OCI-LY1 (cell line): ENCODE measurements at regions not wholly inside any gene's neighbourhood (a gene's known extent, or its start where the extent isn't known, plus 50 kb on each side); places are given as distances from the start of the nearest gene placed in this dataset.

Source experiments
- H2AFZ ChIP-seq: fragments of 200-600 bp; sonication (generic), shearing (Covaris generic); 2 replicates; pipeline ENCODE4 v1.6.0; 2014; ENCODE audit warnings: antibody characterized with exemption, mild to moderate bottlenecking, low read length
- H3F3A ChIP-seq: fragments of 200-600 bp; sonication (generic), shearing (Covaris generic); 2 replicates; pipeline ENCODE4 v1.6.0; 2014; ENCODE audit warnings: mild to moderate bottlenecking, antibody characterized with exemption, low read length, moderate library complexity; ENCODE audit not compliant: insufficient read depth
- H3K27ac ChIP-seq: fragments of 200-600 bp; sonication (generic); 2 replicates; pipeline ENCODE4 v1.5.1; 2014; ENCODE audit warnings: low read length, mixed run types, mild to moderate bottlenecking, low read depth; ENCODE audit not compliant: poor library complexity, severe bottlenecking
- H3K27me3 ChIP-seq: fragments of 200-600 bp; sonication (generic); 2 replicates; pipeline ENCODE4 v1.6.0; 2014; ENCODE audit warnings: antibody characterized with exemption, mild to moderate bottlenecking, low read length, moderate library complexity; ENCODE audit not compliant: insufficient read depth
- H3K36me3 ChIP-seq: fragments of 200-600 bp; sonication (generic); 2 replicates; pipeline ENCODE4 v1.6.1; 2014; ENCODE audit warnings: mild to moderate bottlenecking, antibody characterized with exemption, low read length, moderate library complexity, mixed read lengths; ENCODE audit not compliant: insufficient read depth
- H3K4me1 ChIP-seq: fragments of 200-600 bp; sonication (generic); 2 replicates; pipeline ENCODE4 v1.5.1; 2014; ENCODE audit warnings: mild to moderate bottlenecking, low read length, moderate library complexity; ENCODE audit not compliant: insufficient read depth, severe bottlenecking
- H3K4me2 ChIP-seq: fragments of 200-600 bp; sonication (generic), shearing (Covaris generic); 2 replicates; pipeline ENCODE4 v1.6.1; 2014; ENCODE audit warnings: low read length
- H3K4me3 ChIP-seq: fragments of 200-600 bp; sonication (generic); 2 replicates; pipeline ENCODE4 v1.5.1; 2014; ENCODE audit warnings: low read length, low read depth, mild to moderate bottlenecking, mixed read lengths; ENCODE audit not compliant: poor library complexity, severe bottlenecking
- H3K79me2 ChIP-seq: fragments of 200-600 bp; shearing (Covaris generic); 2 replicates; pipeline ENCODE4 v1.6.1; 2016; ENCODE audit warnings: mixed run types, low read length, mixed read lengths; ENCODE audit not compliant: insufficient read depth
- H3K9ac ChIP-seq: fragments of 200-600 bp; sonication (generic), shearing (Covaris generic); 2 replicates; pipeline ENCODE4 v1.6.1; 2014; ENCODE audit warnings: mild to moderate bottlenecking, low read length, mixed read lengths
- H3K9me2 ChIP-seq: fragments of 200-600 bp; sonication (generic), shearing (Covaris generic); 2 replicates; pipeline ENCODE4 v1.6.1; 2014; ENCODE audit warnings: low read depth, mild to moderate bottlenecking, low read length, mixed read lengths
- H3K9me3 ChIP-seq: fragments of 200-600 bp; shearing (Covaris generic); 2 replicates; pipeline ENCODE4 v1.6.1; 2014; ENCODE audit warnings: low read length, mixed read lengths
- H4K20me1 ChIP-seq: fragments of 200-600 bp; sonication (generic), shearing (Covaris generic); 2 replicates; pipeline ENCODE4 v1.6.0; 2016; ENCODE audit warnings: mild to moderate bottlenecking, low read length; ENCODE audit not compliant: insufficient read depth
- EZH2 ChIP-seq: fragments of 200-600 bp; sonication (generic), shearing (Covaris generic); IDR thresholded peaks from 2 replicates; pipeline ENCODE4 v1.8.0; 2017; ENCODE audit warnings: borderline replicate concordance, mixed run types, mild to moderate bottlenecking, antibody characterized with exemption, low read length, moderate library complexity, mixed read lengths
- TF ChIP-seq, protein P1 (sequence below): fragments of 200-600 bp; sonication (generic), shearing (Covaris generic); IDR thresholded peaks from 2 replicates; pipeline ENCODE4 v1.5.1; 2017; ENCODE audit warnings: mild to moderate bottlenecking, antibody characterized with exemption, low read length, moderate library complexity, mixed read lengths

DNA sequence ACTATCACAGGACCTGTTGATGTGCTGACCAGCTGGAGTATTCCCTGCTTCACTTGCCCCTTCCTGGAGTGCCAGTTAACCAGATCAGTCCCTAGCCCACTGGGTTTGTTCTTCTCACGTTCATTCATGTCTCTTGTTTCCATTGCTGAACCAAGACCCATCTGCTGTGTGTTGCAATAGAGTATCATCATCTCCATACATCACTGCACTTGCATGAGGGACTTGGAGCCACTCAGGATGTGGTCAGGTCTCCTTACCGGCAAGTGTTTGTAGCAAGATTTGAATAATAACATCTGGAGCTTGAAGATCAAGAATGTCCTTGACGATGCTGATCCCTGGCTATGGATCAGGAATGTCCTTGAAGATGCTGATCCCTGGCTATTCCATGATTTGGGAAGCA is 358.6 kb downstream of the IRX1 start:
- TF ChIP-seq, protein P1, sequence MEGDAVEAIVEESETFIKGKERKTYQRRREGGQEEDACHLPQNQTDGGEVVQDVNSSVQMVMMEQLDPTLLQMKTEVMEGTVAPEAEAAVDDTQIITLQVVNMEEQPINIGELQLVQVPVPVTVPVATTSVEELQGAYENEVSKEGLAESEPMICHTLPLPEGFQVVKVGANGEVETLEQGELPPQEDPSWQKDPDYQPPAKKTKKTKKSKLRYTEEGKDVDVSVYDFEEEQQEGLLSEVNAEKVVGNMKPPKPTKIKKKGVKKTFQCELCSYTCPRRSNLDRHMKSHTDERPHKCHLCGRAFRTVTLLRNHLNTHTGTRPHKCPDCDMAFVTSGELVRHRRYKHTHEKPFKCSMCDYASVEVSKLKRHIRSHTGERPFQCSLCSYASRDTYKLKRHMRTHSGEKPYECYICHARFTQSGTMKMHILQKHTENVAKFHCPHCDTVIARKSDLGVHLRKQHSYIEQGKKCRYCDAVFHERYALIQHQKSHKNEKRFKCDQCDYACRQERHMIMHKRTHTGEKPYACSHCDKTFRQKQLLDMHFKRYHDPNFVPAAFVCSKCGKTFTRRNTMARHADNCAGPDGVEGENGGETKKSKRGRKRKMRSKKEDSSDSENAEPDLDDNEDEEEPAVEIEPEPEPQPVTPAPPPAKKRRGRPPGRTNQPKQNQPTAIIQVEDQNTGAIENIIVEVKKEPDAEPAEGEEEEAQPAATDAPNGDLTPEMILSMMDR: no peak
- TF ChIP-seq EZH2: no peak
- Histone ChIP-seq H2AFZ (no peak overlapping the region), H3K9me3 (no peaks in the 10 kb centered on the region), H3K4me3 (no peak overlapping the region), H3K9me2 (no peaks in the 10 kb centered on the region), H3K36me3 (no peaks in the 10 kb centered on the region), H3K9ac (no peak overlapping the region), H3K27ac (no peak overlapping the region), H3K79me2 (no peaks in the 10 kb centered on the region), H3K4me1 (no peaks in the 10 kb centered on the region), H3F3A (no peaks in the 10 kb centered on the region), H3K4me2 (no peak overlapping the region), H4K20me1 (no peaks in the 10 kb centered on the region), H3K27me3 (no peaks in the 10 kb centered on the region)

DNA sequence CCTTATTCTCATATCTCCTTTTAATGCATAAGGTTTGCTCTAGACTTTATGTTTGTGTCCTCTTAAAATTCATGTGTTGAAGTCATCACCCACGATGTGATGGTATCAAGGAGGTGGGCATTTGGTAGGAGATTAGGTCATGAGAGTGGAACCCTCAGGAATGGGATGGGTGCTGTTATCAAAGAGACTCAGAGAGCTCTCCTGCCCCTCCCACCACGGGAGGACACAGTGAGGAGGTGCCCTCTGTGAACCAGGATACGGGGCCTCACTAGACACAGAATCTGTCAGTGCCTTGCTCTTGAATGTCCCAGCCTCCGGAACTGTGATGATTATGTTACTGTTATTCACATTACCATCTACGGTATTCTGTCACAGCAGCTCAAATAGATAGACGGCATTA is 359.0 kb downstream of the IRX1 start:
- H3K4me3 ChIP-seq: no peak overlapping the region
- H3K9me2 ChIP-seq: no peaks in the 10 kb centered on the region
- H4K20me1 ChIP-seq: no peaks in the 10 kb centered on the region
- H3K4me2 ChIP-seq: no peak overlapping the region
- no peak overlapping the region for H3K9ac ChIP-seq
- no peak for TF ChIP-seq EZH2
- TF ChIP-seq, protein P1: no peak
- no peak overlapping the region for H2AFZ ChIP-seq
- H3K79me2 ChIP-seq: no peaks in the 10 kb centered on the region
- no peaks in the 10 kb centered on the region for H3K9me3 ChIP-seq
- H3K4me1 ChIP-seq: no peaks in the 10 kb centered on the region
- no peaks in the 10 kb centered on the region for H3K27me3 ChIP-seq
- H3K27ac ChIP-seq: no peak overlapping the region
- H3K36me3 ChIP-seq: no peaks in the 10 kb centered on the region
- no peaks in the 10 kb centered on the region for H3F3A ChIP-seq

DNA sequence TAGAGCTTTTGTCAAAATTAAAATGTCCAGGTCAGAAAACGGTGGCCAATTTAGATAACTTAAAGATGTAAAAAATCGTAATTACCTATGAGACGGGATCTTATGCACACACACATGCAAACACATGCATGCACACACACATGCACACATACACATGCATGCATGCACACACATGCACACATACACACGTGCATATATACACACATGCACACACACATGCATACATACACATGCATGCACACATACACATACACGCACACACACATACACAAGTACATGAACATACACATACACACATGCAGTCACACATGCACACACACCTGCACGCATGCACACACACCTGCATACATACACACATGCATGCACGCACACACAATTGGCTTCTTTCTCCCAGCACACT is 362.0 kb downstream of the IRX1 start:
- H3K4me1 ChIP-seq: no peaks in the 10 kb centered on the region
- no peaks in the 10 kb centered on the region for H4K20me1 ChIP-seq
- no peak for TF ChIP-seq EZH2
- TF ChIP-seq, protein P1: no peak
- no peaks in the 10 kb centered on the region for H3K36me3 ChIP-seq
- no peaks in the 10 kb centered on the region for H3K79me2 ChIP-seq
- no peak overlapping the region for H3K9ac ChIP-seq
- no peaks in the 10 kb centered on the region for H3F3A ChIP-seq
- no peak overlapping the region for H3K27ac ChIP-seq
- H3K4me3 ChIP-seq: no peak overlapping the region
- H3K9me3 ChIP-seq: no peaks in the 10 kb centered on the region
- no peak overlapping the region for H3K4me2 ChIP-seq
- H3K27me3 ChIP-seq: no peaks in the 10 kb centered on the region
- no peaks in the 10 kb centered on the region for H3K9me2 ChIP-seq
- no peak overlapping the region for H2AFZ ChIP-seq
